ENCODE measurements at regions not wholly inside any gene's neighbourhood (a gene's known extent, or its start where the extent isn't known, plus 50 kb on each side); places are given as distances from the start of the nearest gene placed in this dataset.

DNA sequence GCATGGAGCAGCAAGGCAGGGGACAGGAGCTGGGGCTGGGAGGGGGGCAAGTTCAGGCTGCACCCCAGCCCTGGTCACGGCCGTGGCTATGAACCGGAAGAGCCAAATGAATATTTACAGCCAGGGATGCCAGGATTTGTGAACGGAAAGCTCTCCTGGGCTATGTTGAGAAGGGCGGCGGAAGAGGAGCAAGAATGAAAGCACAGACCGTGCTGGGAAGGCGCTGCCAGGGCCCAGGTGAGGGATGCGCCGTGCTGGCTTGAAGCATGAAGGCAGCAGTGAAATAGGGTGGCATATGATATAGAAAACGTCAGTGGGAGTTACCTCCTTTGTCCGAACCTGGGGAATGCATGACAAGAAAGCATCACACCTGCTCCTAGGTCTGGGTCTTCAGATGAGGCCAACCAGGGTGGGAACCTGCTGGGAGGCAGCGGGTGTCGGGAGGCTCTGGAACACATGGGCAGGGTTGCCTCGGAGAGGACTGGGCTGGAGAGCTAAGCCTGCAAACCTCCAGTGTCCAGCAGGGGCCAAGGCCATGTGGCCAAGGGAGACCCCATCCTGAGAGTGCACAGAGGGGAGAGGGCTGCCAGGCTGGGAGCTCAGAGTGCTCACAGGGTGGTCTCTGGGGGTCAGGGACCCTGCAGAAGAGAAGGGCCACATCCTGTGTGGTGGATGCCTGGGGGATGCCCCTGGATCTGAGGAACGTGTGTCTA is 120.6 kb upstream of the TCERG1L start:
- Mint-ChIP-seq H3K4me3 (ENCODE audit: low read depth, unreplicated experiment) (no peak overlapping the region), H3K27ac (ENCODE audit: unreplicated experiment) (no peak overlapping the region), H3K36me3 (ENCODE audit: insufficient read depth, unreplicated experiment) (no peaks in the 10 kb centered on the region), H3K4me1 (ENCODE audit: low read depth, unreplicated experiment) (no peaks in the 10 kb centered on the region), H3K27me3 (ENCODE audit: unreplicated experiment) (peaks cover 61% of the 10 kb centered on the region), H3K9me3 (ENCODE audit: low read depth, unreplicated experiment) (no peaks in the 10 kb centered on the region)
- no peak for DNase-seq
- no TSS peak for BruUV-seq (replicated peaks)
- TF ChIP-seq, protein P1, sequence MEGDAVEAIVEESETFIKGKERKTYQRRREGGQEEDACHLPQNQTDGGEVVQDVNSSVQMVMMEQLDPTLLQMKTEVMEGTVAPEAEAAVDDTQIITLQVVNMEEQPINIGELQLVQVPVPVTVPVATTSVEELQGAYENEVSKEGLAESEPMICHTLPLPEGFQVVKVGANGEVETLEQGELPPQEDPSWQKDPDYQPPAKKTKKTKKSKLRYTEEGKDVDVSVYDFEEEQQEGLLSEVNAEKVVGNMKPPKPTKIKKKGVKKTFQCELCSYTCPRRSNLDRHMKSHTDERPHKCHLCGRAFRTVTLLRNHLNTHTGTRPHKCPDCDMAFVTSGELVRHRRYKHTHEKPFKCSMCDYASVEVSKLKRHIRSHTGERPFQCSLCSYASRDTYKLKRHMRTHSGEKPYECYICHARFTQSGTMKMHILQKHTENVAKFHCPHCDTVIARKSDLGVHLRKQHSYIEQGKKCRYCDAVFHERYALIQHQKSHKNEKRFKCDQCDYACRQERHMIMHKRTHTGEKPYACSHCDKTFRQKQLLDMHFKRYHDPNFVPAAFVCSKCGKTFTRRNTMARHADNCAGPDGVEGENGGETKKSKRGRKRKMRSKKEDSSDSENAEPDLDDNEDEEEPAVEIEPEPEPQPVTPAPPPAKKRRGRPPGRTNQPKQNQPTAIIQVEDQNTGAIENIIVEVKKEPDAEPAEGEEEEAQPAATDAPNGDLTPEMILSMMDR (IDR thresholded peaks at IDR 0.05; ENCODE audit: unreplicated experiment), result no peak
- CTCF ChIA-PET, result interaction anchor here (0.6 kb wide), 2 partner anchors 47 to 130 kb away, joined by 3 read pairs; no protein-coding TSS in a partner anchor
- intact Hi-C loops (cut with micrococcal nuclease; ENCODE audit: unreplicated experiment), result no loop called here

DNA sequence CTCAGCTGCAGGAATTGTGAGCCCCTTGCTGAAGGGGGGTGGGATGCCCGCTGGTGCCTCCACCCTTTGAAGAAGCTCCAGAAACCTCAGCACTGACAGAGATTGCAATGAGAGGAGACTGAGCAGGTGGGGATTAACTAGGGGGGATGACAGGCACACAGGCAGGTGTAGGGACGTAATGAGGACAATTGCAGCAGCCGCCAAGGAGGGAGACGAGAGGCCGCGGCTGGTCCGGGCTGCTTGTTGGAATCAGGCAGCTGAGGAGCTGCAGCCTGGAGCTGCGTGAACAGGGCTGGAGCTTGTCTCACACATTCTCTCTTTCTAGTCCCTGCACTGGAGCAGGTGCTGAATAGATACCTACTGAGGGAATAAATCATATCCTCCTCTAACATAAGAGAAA is 122.0 kb upstream of the TCERG1L start:
- intact Hi-C loops (cut with micrococcal nuclease; ENCODE audit: unreplicated experiment), result no loop called here
- Mint-ChIP-seq H3K36me3 (ENCODE audit: insufficient read depth, unreplicated experiment) (no peaks in the 10 kb centered on the region), H3K9me3 (ENCODE audit: low read depth, unreplicated experiment) (no peaks in the 10 kb centered on the region), H3K4me1 (ENCODE audit: low read depth, unreplicated experiment) (no peaks in the 10 kb centered on the region), H3K27me3 (ENCODE audit: unreplicated experiment) (peaks cover 76% of the 10 kb centered on the region), H3K27ac (ENCODE audit: unreplicated experiment) (no peak overlapping the region), H3K4me3 (ENCODE audit: low read depth, unreplicated experiment) (no peak overlapping the region)
- BruUV-seq (replicated peaks), result no TSS peak
- TF ChIP-seq, protein P1 (IDR thresholded peaks at IDR 0.05; ENCODE audit: unreplicated experiment), result no peak
- DNase-seq, result no peak
- CTCF ChIA-PET, result no interaction called here

DNA sequence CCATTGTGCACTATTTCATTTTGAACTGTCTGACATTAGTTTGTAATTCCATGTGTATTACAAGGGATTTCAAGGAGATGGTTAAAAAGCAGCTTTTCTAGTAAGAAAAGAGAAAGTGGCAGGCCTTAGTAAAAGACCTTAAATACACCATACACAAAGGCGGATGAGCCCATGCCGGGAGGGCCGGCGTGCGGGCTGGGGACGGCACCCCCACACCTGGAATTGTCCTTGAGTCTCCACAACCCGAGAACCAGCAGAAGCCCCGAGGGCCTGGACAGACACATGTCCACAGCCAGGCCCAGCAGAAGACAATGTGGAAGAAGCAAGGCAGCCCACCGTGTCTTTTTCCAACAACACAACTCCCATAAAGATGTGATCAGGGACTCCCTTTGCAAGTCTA is 123.7 kb upstream of the TCERG1L start:
- no peaks in the 10 kb centered on the region for H3K4me1 Mint-ChIP-seq (ENCODE audit: low read depth, unreplicated experiment)
- H3K9me3 Mint-ChIP-seq (ENCODE audit: low read depth, unreplicated experiment), result no peaks in the 10 kb centered on the region
- CTCF ChIA-PET, result no interaction called here
- intact Hi-C loops (cut with micrococcal nuclease; ENCODE audit: unreplicated experiment), result no loop called here
- TF ChIP-seq, protein P1 (IDR thresholded peaks at IDR 0.05; ENCODE audit: unreplicated experiment), result no peak
- DNase-seq, result no peak
- no peak overlapping the region for H3K27ac Mint-ChIP-seq (ENCODE audit: unreplicated experiment)
- peaks cover 79% of the 10 kb centered on the region for H3K27me3 Mint-ChIP-seq (ENCODE audit: unreplicated experiment)
- no TSS peak for BruUV-seq (replicated peaks)
- H3K4me3 Mint-ChIP-seq (ENCODE audit: low read depth, unreplicated experiment), result no peak overlapping the region
- no peaks in the 10 kb centered on the region for H3K36me3 Mint-ChIP-seq (ENCODE audit: insufficient read depth, unreplicated experiment)

DNA sequence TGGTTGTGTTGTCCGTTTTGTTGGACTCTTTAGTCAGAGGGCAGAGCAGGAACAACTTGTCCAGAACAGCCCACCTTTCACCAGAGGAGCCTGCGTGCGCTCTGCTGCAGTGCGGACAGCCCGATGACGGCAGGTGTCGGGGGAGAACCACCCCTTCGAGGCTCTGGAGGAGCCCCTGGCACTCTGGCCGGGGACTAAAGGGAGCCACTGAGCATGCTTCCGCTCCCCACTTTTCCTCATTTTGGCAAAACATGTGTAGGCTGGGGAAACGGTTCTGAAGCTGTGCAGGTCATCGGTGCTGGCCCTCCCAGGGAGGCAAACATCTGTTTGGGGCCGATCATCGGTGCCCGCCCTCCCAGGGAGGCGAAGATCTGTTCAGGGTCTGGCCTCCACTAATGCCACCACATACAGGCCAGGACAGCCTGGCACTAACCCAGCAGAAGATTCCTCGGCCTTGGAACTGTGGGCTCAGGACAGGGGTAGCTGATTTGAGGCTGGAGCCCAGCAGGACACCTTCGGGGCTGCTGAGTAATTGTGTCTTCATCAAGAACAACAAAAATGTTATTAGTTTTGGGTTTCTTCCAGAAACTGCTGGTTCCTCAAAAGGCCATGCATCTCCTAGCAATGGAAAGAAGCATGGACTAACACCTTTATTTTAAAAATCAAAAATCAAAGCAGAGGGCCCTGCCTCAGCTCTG is 124.4 kb upstream of the TCERG1L start:
- Mint-ChIP-seq H3K27ac (ENCODE audit: unreplicated experiment) (no peak overlapping the region), H3K27me3 (ENCODE audit: unreplicated experiment) (peaks cover 79% of the 10 kb centered on the region), H3K36me3 (ENCODE audit: insufficient read depth, unreplicated experiment) (no peaks in the 10 kb centered on the region), H3K9me3 (ENCODE audit: low read depth, unreplicated experiment) (no peaks in the 10 kb centered on the region), H3K4me1 (ENCODE audit: low read depth, unreplicated experiment) (no peaks in the 10 kb centered on the region), H3K4me3 (ENCODE audit: low read depth, unreplicated experiment) (no peak overlapping the region)
- intact Hi-C loops (cut with micrococcal nuclease; ENCODE audit: unreplicated experiment), result no loop called here
- CTCF ChIA-PET, result no interaction called here
- BruUV-seq (replicated peaks), result no TSS peak
- no peak for DNase-seq
- TF ChIP-seq, protein P1 (IDR thresholded peaks at IDR 0.05; ENCODE audit: unreplicated experiment), result no peak

Measured in Calu3 (cell line).